Activated T-helper 1 cell treated with anti-CD3 and anti-CD28 coated beads, Interleukin-12 subunit alpha, Interleukin-12 subunit beta, Interleukin-2, Interleukin-4 antibody, amounts not matched to agents 30 ng/mL and 10 ng/mL and 1 ng/mL, durations not matched to agents 14 hours and 24 hours and 36 hours (primary cell): ENCODE measurements at regions not wholly inside any gene's neighbourhood (a gene's known extent, or its start where the extent isn't known, plus 50 kb on each side); places are given as distances from the start of the nearest gene placed in this dataset.

Experiments used
- DNase-seq: peaks from one replicate; pipeline ENCODE4 v3.0.0; 2021; ENCODE audit warnings: low spot score
- H3K27ac Mint-ChIP-seq: one replicate; pipeline ENCODE4 v1.8.0; 2021; ENCODE audit warnings: mild to moderate bottlenecking, mixed read lengths
- H3K27me3 Mint-ChIP-seq: one replicate; pipeline ENCODE4 v1.8.0; 2022; ENCODE audit warnings: mild to moderate bottlenecking, moderate library complexity, mixed read lengths; ENCODE audit not compliant: insufficient read depth
- H3K36me3 Mint-ChIP-seq: one replicate; pipeline ENCODE4 v1.8.0; 2021; ENCODE audit warnings: low read depth, mixed read lengths
- H3K4me1 Mint-ChIP-seq: one replicate; pipeline ENCODE4 v1.8.0; 2021; ENCODE audit warnings: low read depth, mixed read lengths
- H3K4me3 Mint-ChIP-seq: one replicate; pipeline ENCODE4 v1.8.0; 2021; ENCODE audit warnings: mild to moderate bottlenecking, moderate library complexity, mixed read lengths
- H3K9me3 Mint-ChIP-seq: one replicate; pipeline ENCODE4 v1.8.0; 2021; ENCODE audit warnings: mixed read lengths
- intact Hi-C: fragments of 100-400 bp; cut with micrococcal nuclease; formaldehyde crosslinking; loops from one replicate; pipeline ENCODE4 v1.15.1; 2024

DNA sequence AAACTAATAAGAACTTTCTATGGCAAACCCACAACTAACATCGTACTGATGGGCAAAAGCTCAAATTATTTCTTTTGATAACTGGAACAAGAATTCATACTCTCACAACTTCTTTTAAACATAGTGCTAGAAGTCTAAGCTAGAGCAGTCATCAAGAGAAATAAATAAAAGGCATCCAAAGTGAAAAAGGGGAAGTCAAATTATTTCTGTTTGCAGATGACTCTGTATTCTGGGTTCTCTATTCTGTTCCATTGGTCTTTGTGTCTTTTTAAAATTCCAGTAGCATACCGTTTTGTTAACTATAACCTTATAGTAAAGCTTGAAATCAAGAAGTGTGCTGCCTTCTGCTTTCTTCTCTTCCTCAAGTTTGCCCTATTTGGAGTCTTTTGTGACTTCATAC lies 1215.9 kb downstream of the UQCRFS1 start:
- Mint-ChIP-seq H3K9me3 (peaks cover 5% of the 10 kb centered on the region), H3K4me1 (no peaks in the 10 kb centered on the region), H3K27ac (no peak overlapping the region), H3K36me3 (no peaks in the 10 kb centered on the region), H3K4me3 (no peak overlapping the region), H3K27me3 (no peaks in the 10 kb centered on the region)
- DNase-seq = no peak
- intact Hi-C loops = no loop called here

GRCh38 chr19:27993619-27994570 lies 1219.1 kb downstream of the UQCRFS1 start:
- Mint-ChIP-seq H3K27ac (no peak overlapping the region), H3K4me3 (no peak overlapping the region), H3K27me3 (no peaks in the 10 kb centered on the region), H3K4me1 (no peaks in the 10 kb centered on the region), H3K9me3 (no peaks in the 10 kb centered on the region), H3K36me3 (no peaks in the 10 kb centered on the region)
- intact Hi-C loops = no loop called here
- DNase-seq = no peak

DNA sequence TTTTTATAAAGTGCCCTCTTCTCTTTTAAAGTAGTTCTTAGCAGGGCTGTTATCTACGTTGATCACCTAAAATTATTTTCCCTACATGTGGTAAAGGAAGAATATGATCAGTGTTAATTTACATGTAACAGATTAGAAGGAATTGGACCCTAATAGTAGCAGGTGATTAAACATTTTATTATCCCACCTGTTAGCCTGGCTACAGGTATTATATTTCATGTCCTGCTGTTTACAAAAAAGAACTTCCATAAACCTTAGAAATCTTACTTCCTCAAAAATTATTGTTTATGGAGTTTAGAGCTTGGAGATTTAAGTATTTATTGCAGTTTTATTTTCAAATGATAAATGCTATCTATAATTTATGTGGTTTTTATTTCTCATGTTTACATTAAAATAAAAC lies 1226.7 kb downstream of the UQCRFS1 start:
- Mint-ChIP-seq H3K36me3 (no peaks in the 10 kb centered on the region), H3K27me3 (no peaks in the 10 kb centered on the region), H3K9me3 (no peaks in the 10 kb centered on the region), H3K27ac (no peak overlapping the region), H3K4me3 (no peak overlapping the region), H3K4me1 (no peaks in the 10 kb centered on the region)
- DNase-seq = no peak
- intact Hi-C loops = no loop called here

DNA sequence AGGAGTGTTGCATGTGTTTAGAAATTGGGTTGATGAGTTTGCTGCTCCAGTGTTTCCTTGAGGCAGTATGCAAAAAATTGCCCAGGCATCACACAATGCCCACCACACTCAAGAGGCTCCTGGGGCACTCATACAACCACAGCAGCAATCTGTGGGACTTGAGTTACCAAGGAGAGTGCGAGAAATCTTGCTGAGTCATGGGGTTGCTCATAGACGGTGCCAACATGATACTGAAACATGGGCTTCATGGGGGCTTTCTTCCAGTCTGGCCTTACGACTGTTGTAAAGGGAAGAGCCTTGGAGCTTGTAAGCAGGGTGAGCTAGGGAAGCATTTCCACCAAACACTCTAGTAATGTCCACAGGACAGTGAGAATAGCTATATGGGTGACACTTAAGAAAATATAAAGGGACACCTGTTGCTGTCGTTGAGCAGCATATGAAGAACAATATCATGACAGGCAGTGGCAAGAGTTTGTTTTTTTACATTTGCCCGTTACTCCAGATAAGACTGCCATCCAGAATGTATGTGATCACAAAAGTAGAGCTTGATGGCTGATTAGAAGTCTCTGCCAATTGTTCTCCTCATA lies 1237.4 kb downstream of the UQCRFS1 start:
- no peaks in the 10 kb centered on the region for H3K27me3 Mint-ChIP-seq
- intact Hi-C loops = loop anchor here (2.0 kb wide), 1 partner anchor 349 kb away; no protein-coding TSS in a partner anchor
- no peaks in the 10 kb centered on the region for H3K36me3 Mint-ChIP-seq
- no peak overlapping the region for H3K27ac Mint-ChIP-seq
- no peak overlapping the region for H3K4me3 Mint-ChIP-seq
- H3K4me1 Mint-ChIP-seq = no peaks in the 10 kb centered on the region
- DNase-seq = no peak
- no peaks in the 10 kb centered on the region for H3K9me3 Mint-ChIP-seq

DNA sequence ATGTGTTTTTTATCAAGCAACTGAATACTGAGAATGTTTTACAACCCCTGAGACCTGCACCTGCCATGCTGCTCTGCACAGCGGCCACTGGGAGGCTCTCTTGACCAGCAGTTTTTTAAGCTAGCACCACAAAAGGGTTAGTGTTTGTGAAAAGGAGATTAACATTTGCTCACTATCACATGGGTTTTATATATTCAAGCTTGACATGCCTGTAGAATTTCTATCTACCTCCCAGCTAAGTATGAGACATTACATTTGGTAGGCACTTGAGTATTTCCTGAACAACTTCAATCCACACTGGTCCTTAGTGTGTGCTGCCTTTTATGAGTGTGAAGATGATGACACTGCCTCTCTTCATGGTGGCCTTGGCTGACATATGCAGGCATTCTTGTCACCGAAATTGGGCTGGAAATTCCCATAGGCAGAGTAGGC lies 1238.9 kb downstream of the UQCRFS1 start:
- Mint-ChIP-seq H3K4me3 (no peak overlapping the region), H3K27ac (no peak overlapping the region), H3K9me3 (no peaks in the 10 kb centered on the region), H3K4me1 (no peaks in the 10 kb centered on the region), H3K27me3 (no peaks in the 10 kb centered on the region), H3K36me3 (no peaks in the 10 kb centered on the region)
- intact Hi-C loops = loop anchor here (2.0 kb wide), 1 partner anchor 351 kb away; no protein-coding TSS in a partner anchor
- no peak for DNase-seq

GRCh38 chr19:27972291-27973040 lies 1240.5 kb downstream of the UQCRFS1 start:
- intact Hi-C loops = no loop called here
- no peak for DNase-seq
- Mint-ChIP-seq H3K4me3 (no peak overlapping the region), H3K9me3 (no peaks in the 10 kb centered on the region), H3K4me1 (no peaks in the 10 kb centered on the region), H3K36me3 (no peaks in the 10 kb centered on the region), H3K27ac (no peak overlapping the region), H3K27me3 (no peaks in the 10 kb centered on the region)

- no peak for DNase-seq
- Mint-ChIP-seq H3K27ac (no peak overlapping the region), H3K4me1 (no peaks in the 10 kb centered on the region), H3K9me3 (no peaks in the 10 kb centered on the region), H3K27me3 (peaks cover 2% of the 10 kb centered on the region), H3K4me3 (no peak overlapping the region), H3K36me3 (no peaks in the 10 kb centered on the region)
- intact Hi-C loops = no loop called here
These were observed 1241.1 kb downstream of the UQCRFS1 start for GRCh38 chr19:27971869-27972268.

DNA sequence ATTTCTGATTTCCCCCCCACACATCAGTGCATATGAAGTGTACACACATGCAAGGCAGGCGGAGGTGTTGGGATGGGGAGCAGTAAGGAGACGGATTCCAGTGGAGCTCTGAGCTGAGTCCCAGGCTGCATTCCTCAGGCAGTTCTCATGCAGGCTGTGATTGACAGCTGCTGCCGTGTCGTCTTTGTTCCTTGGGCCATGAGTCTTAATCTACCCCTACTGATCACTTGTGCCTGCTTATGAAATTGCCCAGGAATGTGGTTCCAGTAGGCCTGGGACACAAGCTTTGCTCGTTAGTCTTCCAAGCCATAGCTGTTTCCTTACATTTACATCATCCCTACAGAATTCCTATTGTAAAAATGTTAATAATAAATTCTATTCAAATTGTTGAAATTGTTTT lies 1241.9 kb downstream of the UQCRFS1 start:
- H3K27ac Mint-ChIP-seq = no peak overlapping the region
- no peaks in the 10 kb centered on the region for H3K9me3 Mint-ChIP-seq
- H3K27me3 Mint-ChIP-seq = peaks cover 2% of the 10 kb centered on the region
- no peaks in the 10 kb centered on the region for H3K36me3 Mint-ChIP-seq
- H3K4me3 Mint-ChIP-seq = no peak overlapping the region
- DNase-seq = no peak
- intact Hi-C loops = no loop called here
- no peaks in the 10 kb centered on the region for H3K4me1 Mint-ChIP-seq

DNA sequence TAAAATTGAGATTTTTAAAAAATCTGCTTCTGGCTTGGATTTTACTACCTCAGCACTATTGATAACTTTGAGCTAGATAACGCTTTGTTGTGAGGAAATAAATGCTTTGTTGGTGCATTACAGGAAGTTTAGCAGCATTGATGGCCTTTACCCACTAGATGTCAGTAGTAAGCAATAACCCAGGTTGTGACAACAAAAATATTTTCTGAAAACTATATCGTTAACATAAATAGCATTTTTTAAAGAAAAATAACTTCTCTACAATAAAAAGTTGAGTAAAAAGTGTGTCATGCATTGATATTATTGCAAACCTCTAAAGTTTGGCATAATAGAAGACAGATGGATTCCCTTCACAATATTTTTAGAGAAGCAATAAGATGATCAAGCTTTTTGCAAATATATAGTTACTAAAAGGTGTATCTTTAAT lies 1246.5 kb downstream of the UQCRFS1 start:
- Mint-ChIP-seq H3K27ac (no peak overlapping the region), H3K4me3 (no peak overlapping the region), H3K27me3 (peaks cover 10% of the 10 kb centered on the region), H3K36me3 (no peaks in the 10 kb centered on the region), H3K9me3 (no peaks in the 10 kb centered on the region), H3K4me1 (no peaks in the 10 kb centered on the region)
- no peak for DNase-seq
- intact Hi-C loops = loop anchor here (1.0 to 2.0 kb wide), 3 partner anchors 359 to 744 kb away; no protein-coding TSS in a partner anchor

- intact Hi-C loops = no loop called here
- no peak overlapping the region for H3K4me3 Mint-ChIP-seq
- no peaks in the 10 kb centered on the region for H3K36me3 Mint-ChIP-seq
- H3K27ac Mint-ChIP-seq = no peak overlapping the region
- no peak for DNase-seq
- H3K9me3 Mint-ChIP-seq = no peaks in the 10 kb centered on the region
- no peaks in the 10 kb centered on the region for H3K4me1 Mint-ChIP-seq
- H3K27me3 Mint-ChIP-seq = peaks cover 10% of the 10 kb centered on the region
These were observed 1248.8 kb downstream of the UQCRFS1 start for GRCh38 chr19:27964185-27964584.

GRCh38 chr19:27962264-27962663 lies 1250.7 kb downstream of the UQCRFS1 start:
- no peaks in the 10 kb centered on the region for H3K36me3 Mint-ChIP-seq
- no peak overlapping the region for H3K27ac Mint-ChIP-seq
- DNase-seq = no peak
- no peaks in the 10 kb centered on the region for H3K4me1 Mint-ChIP-seq
- H3K9me3 Mint-ChIP-seq = no peaks in the 10 kb centered on the region
- no peak overlapping the region for H3K4me3 Mint-ChIP-seq
- peaks cover 10% of the 10 kb centered on the region for H3K27me3 Mint-ChIP-seq
- intact Hi-C loops = no loop called here

- Mint-ChIP-seq H3K27ac (no peak overlapping the region), H3K4me3 (no peak overlapping the region)
- DNase-seq = no peak
These were observed 1257.2 kb downstream of the UQCRFS1 start for GRCh38 chr19:27955485-27956480.

More at GRCh38 chr19:27955485-27956480, 1257.2 kb downstream of the UQCRFS1 start:
- intact Hi-C loops = no loop called here
- Mint-ChIP-seq H3K36me3 (no peaks in the 10 kb centered on the region), H3K9me3 (no peaks in the 10 kb centered on the region), H3K4me1 (no peaks in the 10 kb centered on the region), H3K27me3 (no peaks in the 10 kb centered on the region)
